CD4-positive, alpha-beta T cell (primary cell): ENCODE measurements at regions not wholly inside any gene's neighbourhood (a gene's known extent, or its start where the extent isn't known, plus 50 kb on each side); places are given as distances from the start of the nearest gene placed in this dataset.

Source experiments
- ATAC-seq: fragments of 200-7000 bp; cut with Tn5 transposase; one replicate; pipeline ENCODE4 v1.10.0; 2022; ENCODE audit warnings: mild to moderate bottlenecking; ENCODE audit not compliant: poor library complexity
- CTCF ChIA-PET: fragments of 350-600 bp; sonication (Branson Sonifier 250); formaldehyde crosslinking; loops from one replicate; lab custom pipeline; 2021; ENCODE audit warnings: antibody characterized with exemption, inconsistent platforms; lab: Charles Lee
- POLR2A ChIA-PET: fragments of 350-600 bp; sonication (Branson Sonifier 250); formaldehyde crosslinking; loops from one replicate; lab custom pipeline; 2021; ENCODE audit warnings: antibody characterized with exemption, inconsistent platforms; lab: Charles Lee
- DNase-seq, 14 experiments: peaks; one replicate each; pipeline ENCODE4 v3.0.0-alpha.2; 2013 to 2020; ENCODE audit warnings: mixed read lengths in 2 of 14
- H3K27ac ChIP-seq, 2 donors: one replicate each; pipeline versions ENCODE4 v1.5.1 to v1.7.0; 2013; ENCODE audit warnings: low read length in 2 of 2, low read depth in 1 of 2, mild to moderate bottlenecking in 1 of 2
- H3K27me3 ChIP-seq, 2 experiments: 1 replicate in 1 of 2; 2 replicates in 1 of 2; pipeline versions ENCODE4 v1.6.1 to v1.7.0; 2013; ENCODE audit warnings: low read length in 2 of 2, control low read depth in 1 of 2, mild to moderate bottlenecking in 1 of 2, moderate library complexity in 1 of 2; ENCODE audit not compliant: insufficient read depth in 2 of 2, control insufficient read depth in 1 of 2
- H3K36me3 ChIP-seq: one replicate; pipeline ENCODE4 v1.6.1; 2013; ENCODE audit warnings: low read length, control low read depth; ENCODE audit not compliant: insufficient read depth
- H3K4me1 ChIP-seq: one replicate; pipeline ENCODE4 v1.6.1; 2013; ENCODE audit warnings: low read length, control low read depth; ENCODE audit not compliant: insufficient read depth
- H3K4me3 ChIP-seq: one replicate; pipeline ENCODE4 v1.5.1; 2013; ENCODE audit warnings: mild to moderate bottlenecking, low read length, moderate library complexity
- H3K9me3 ChIP-seq, 2 experiments: 1 replicate in 1 of 2; 2 replicates in 1 of 2; pipeline versions ENCODE4 v1.6.1 to v1.7.0; 2013; ENCODE audit warnings: low read length in 2 of 2, mild to moderate bottlenecking in 2 of 2, control low read depth in 1 of 2, moderate library complexity in 1 of 2; ENCODE audit not compliant: control insufficient read depth in 1 of 2, insufficient read depth in 1 of 2
- H3K27ac Mint-ChIP-seq: one replicate; pipeline ENCODE4 v1.8.0; 2020; ENCODE audit warnings: mixed read lengths
- H3K27me3 Mint-ChIP-seq: one replicate; pipeline ENCODE4 v1.8.0; 2021; ENCODE audit warnings: mixed read lengths
- H3K36me3 Mint-ChIP-seq: one replicate; pipeline ENCODE4 v1.8.0; 2021; ENCODE audit warnings: low read depth, mixed read lengths
- H3K4me1 Mint-ChIP-seq: one replicate; pipeline ENCODE4 v1.8.0; 2021; ENCODE audit warnings: low read depth, mixed read lengths
- H3K4me3 Mint-ChIP-seq: one replicate; pipeline ENCODE4 v1.8.0; 2020; ENCODE audit warnings: mild to moderate bottlenecking, mixed read lengths
- H3K9me3 Mint-ChIP-seq: one replicate; pipeline ENCODE4 v1.8.0; 2020; ENCODE audit warnings: mixed read lengths
- CTCF ChIP-seq: fragments of 200-600 bp; IDR thresholded peaks from one replicate; pipeline ENCODE4 v1.8.0; 2022; ENCODE audit warnings: antibody characterized with exemption, mild to moderate bottlenecking
- intact Hi-C, 2 experiments: fragments of 100-400 bp; cut with DNase I in 1 of 2; cut with micrococcal nuclease in 1 of 2; formaldehyde crosslinking; loops; one replicate each; pipeline versions ENCODE4 v1.15.1 to v1.9.0; 2023 to 2025; cut with DNase I, micrococcal nuclease

DNA sequence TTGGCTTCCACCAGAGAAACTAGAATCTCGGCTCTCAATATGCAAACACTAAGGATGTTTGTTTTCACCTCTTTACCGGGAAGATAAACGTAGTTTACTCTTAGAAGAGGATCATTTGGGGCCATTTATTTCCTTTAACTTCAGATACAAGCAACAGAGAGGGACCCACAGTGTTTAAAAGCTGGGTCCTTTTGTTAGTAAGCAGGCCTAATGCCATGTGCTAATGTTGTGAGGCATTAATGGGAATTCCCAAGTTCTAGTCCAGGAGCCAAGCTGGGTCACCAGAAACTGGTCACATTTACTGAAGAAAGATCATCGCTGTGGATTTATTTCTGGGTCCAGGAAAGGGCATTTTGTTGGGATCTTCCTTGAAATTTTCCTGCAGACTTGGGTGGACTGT lies 78.1 kb upstream of the ADAMTS9 start:
- Histone ChIP-seq H3K27me3 (no peaks in the 10 kb centered on the region), H3K4me3 (no peak overlapping the region), H3K4me1 (no peaks in the 10 kb centered on the region), H3K36me3 (no peaks in the 10 kb centered on the region), H3K9me3 (no peaks in the 10 kb centered on the region), H3K27ac (no peak overlapping the region)
- no peaks in the 10 kb centered on the region for H3K27me3 Mint-ChIP-seq
- no peak for ATAC-seq
- POLR2A ChIA-PET: no interaction called here
- no peak for DNase-seq
- no peak overlapping the region for H3K4me3 Mint-ChIP-seq
- intact Hi-C loops: no loop called here
- CTCF ChIA-PET: no interaction called here
- H3K36me3 Mint-ChIP-seq: no peaks in the 10 kb centered on the region
- no peak overlapping the region for H3K27ac Mint-ChIP-seq
- H3K4me1 Mint-ChIP-seq: no peaks in the 10 kb centered on the region
- no peak for TF ChIP-seq CTCF
- H3K9me3 Mint-ChIP-seq: peaks cover 2% of the 10 kb centered on the region

DNA sequence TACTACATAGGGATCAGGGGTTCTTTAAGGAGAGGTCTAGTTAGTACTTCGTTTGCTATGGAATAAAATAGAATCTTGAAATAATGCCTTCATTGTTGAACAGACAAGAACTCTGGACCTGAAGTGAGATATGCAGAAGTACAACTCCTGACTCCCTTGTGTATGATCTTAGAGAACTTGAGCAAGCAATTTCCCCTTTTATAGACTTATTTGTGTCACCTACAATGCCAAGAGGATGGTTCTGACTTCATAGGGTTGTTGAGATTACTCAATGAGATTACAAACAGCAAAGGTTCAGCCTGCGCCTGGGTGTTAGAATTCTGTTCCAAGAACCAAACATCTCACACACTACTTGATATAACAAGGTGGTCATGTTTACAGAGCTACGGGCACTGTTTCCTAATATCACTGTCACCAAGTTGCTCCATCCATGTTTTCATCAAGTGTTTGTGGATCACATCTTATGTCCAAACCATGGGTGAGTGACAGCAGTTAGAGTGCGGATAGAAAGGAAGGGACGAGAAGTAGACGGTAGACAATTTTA lies 76.7 kb upstream of the ADAMTS9 start:
- H3K9me3 Mint-ChIP-seq: peaks cover 2% of the 10 kb centered on the region
- no peaks in the 10 kb centered on the region for H3K4me1 Mint-ChIP-seq
- no peak overlapping the region for H3K27ac Mint-ChIP-seq
- H3K36me3 Mint-ChIP-seq: no peaks in the 10 kb centered on the region
- Histone ChIP-seq H3K27me3 (no peaks in the 10 kb centered on the region), H3K36me3 (no peaks in the 10 kb centered on the region), H3K4me1 (no peaks in the 10 kb centered on the region), H3K27ac (no peak overlapping the region), H3K4me3 (no peak overlapping the region), H3K9me3 (no peaks in the 10 kb centered on the region)
- ChIA-PET POLR2A (no interaction called here), CTCF (no interaction called here)
- DNase-seq (no peak), ATAC-seq (no peak)
- no peaks in the 10 kb centered on the region for H3K27me3 Mint-ChIP-seq
- TF ChIP-seq CTCF: no peak
- intact Hi-C loops: no loop called here
- no peak overlapping the region for H3K4me3 Mint-ChIP-seq

DNA sequence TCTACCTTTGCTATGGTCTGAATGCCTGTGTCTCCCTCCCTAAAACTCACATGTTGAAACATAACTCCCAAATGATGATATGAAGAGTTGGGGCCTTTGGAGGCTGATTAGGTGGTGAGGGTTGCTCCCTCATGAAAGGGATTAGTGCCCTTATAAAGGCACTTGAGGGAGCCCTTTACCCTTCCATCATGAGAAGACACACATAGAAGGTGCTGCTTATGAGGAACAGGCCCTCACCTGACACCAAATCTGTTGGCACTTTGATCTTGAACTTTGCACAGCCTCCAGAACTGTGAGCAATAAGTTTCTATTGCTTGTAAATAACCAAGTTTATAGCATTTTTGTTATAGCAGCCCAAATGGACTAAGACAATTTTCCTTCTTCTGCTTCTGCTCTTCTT lies 76.2 kb upstream of the ADAMTS9 start:
- intact Hi-C loops: no loop called here
- no peak for ATAC-seq
- H3K27ac Mint-ChIP-seq: no peak overlapping the region
- Histone ChIP-seq H3K36me3 (no peaks in the 10 kb centered on the region), H3K4me1 (no peaks in the 10 kb centered on the region), H3K27ac (no peak overlapping the region), H3K27me3 (no peaks in the 10 kb centered on the region), H3K4me3 (no peak overlapping the region), H3K9me3 (no peaks in the 10 kb centered on the region)
- H3K27me3 Mint-ChIP-seq: no peaks in the 10 kb centered on the region
- H3K36me3 Mint-ChIP-seq: no peaks in the 10 kb centered on the region
- H3K9me3 Mint-ChIP-seq: peaks cover 2% of the 10 kb centered on the region
- TF ChIP-seq CTCF: no peak
- H3K4me3 Mint-ChIP-seq: no peak overlapping the region
- POLR2A ChIA-PET: no interaction called here
- CTCF ChIA-PET: no interaction called here
- no peak for DNase-seq
- no peaks in the 10 kb centered on the region for H3K4me1 Mint-ChIP-seq
